ENCODE measurements at regions not wholly inside any gene's neighbourhood (a gene's known extent, or its start where the extent isn't known, plus 50 kb on each side); places are given as distances from the start of the nearest gene placed in this dataset.
A peak's percentile ranks its signal among the peaks of the same experiment; 100 is the strongest.

DNA sequence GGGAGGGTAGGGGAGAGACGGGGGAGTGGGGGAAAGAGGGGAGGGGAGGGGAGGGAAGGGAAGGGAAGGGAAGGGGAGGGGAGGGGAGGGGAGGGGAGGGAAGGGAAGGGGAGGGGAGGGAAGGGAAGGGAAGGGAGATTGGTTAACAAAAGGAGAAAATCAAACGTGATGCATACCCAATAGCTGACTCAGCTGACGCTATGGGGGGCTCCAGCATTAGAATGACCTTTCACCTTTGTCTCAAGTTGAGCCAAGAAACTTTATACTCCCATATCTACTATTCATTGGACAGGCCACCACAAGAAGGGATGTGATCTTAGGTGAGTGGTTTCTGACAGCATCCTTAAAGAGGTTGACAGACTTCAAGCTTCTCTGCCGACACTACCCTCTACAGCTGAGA, 432.8 kb upstream of the CDH5 start:
- intact Hi-C loops (cut with micrococcal nuclease; ENCODE audit: unreplicated experiment) (no loop called here), in situ Hi-C loops (cut with HindIII; ENCODE audit: extremely low pct_ligation_motif_present, low pct_unique_long_range_greater_than_20kb) (no loop called here)
- Histone ChIP-seq H3K79me2 (ENCODE audit: insufficient read depth, low read length) (no peaks in the 10 kb centered on the region), H3K9ac (ENCODE audit: insufficient read depth, low read depth, low read length) (no peak overlapping the region), H3K27me3 (ENCODE audit: control insufficient read depth in 1 of 2, insufficient read depth in 2 of 2, low read length in 2 of 2) (no peaks in the 10 kb centered on the region; a peak in 1 of 5 replicates), H3K27ac (ENCODE audit: extremely low read length, insufficient read depth, low read length) (no peak overlapping the region), H3K4me2 (ENCODE audit: low read depth, low read length) (no peak overlapping the region), H4K20me1 (ENCODE audit: insufficient read depth, low read length) (no peaks in the 10 kb centered on the region), H3K4me3 (replicated peaks in 1 of 3; ENCODE audit: insufficient read depth in 1 of 3, low read depth in 2 of 3, low read length in 3 of 3) (no peak overlapping the region), H3K4me1 (ENCODE audit: insufficient read depth, low read length) (no peaks in the 10 kb centered on the region), H3K36me3 (replicated peaks in 1 of 2; ENCODE audit: control insufficient read depth in 1 of 2, insufficient read depth in 2 of 2, low read length in 2 of 2) (no peaks in the 10 kb centered on the region), H2AFZ (ENCODE audit: low read length) (no peak overlapping the region), H3K9me3 (ENCODE audit: low read length) (peaks cover 15% of the 10 kb centered on the region)
- no TSS peak for BruUV-seq (replicated peaks)
- ChIA-PET POLR2A (no interaction called here), CTCF (ENCODE audit: low intra/inter-chr PET ratio, low total read pairs) (no interaction called here)
- ATAC-seq (no peak), FAIRE-seq (no peak), DNase-seq (ENCODE audit: low spot score) (no peak)
- no peak for TF ChIP-seq ZFP37 (CRISPR knock-in tag; IDR thresholded peaks at IDR 0.05; ENCODE audit: borderline replicate concordance)
- TF ChIP-seq TMF1 (CRISPR knock-in tag; IDR thresholded peaks at IDR 0.05; ENCODE audit: low read depth), result no peak
- TF ChIP-seq TBP (CRISPR knock-in tag; IDR thresholded peaks at IDR 0.05), result no peak
- peak; percentile 91 for TF ChIP-seq HNRNPK (IDR thresholded peaks at IDR 0.05; ENCODE audit: low read depth, low read length, poor library complexity, severe bottlenecking)
- peak; percentile 42 for TF ChIP-seq PCBP2 (optimal IDR thresholded peaks at IDR 0.05; ENCODE audit: low read depth, low read length, poor library complexity, severe bottlenecking)
- no peak for TF ChIP-seq JUND (CRISPR knock-in tag; IDR thresholded peaks at IDR 0.05)
- TF ChIP-seq FOXA3 (CRISPR knock-in tag; IDR thresholded peaks at IDR 0.05), result no peak
- no peak for TF ChIP-seq ZNF33A (CRISPR knock-in tag; IDR thresholded peaks at IDR 0.05; ENCODE audit: borderline replicate concordance)
- TF ChIP-seq SMAD3 (CRISPR knock-in tag; IDR thresholded peaks at IDR 0.05), result no peak
- TF ChIP-seq PCBP1 (IDR thresholded peaks at IDR 0.05; ENCODE audit: borderline replicate concordance, low read depth, low read length), result 0 out of 2 replicates have a peak, but pooled peaks have one; percentile 72
- TF ChIP-seq, protein P1, sequence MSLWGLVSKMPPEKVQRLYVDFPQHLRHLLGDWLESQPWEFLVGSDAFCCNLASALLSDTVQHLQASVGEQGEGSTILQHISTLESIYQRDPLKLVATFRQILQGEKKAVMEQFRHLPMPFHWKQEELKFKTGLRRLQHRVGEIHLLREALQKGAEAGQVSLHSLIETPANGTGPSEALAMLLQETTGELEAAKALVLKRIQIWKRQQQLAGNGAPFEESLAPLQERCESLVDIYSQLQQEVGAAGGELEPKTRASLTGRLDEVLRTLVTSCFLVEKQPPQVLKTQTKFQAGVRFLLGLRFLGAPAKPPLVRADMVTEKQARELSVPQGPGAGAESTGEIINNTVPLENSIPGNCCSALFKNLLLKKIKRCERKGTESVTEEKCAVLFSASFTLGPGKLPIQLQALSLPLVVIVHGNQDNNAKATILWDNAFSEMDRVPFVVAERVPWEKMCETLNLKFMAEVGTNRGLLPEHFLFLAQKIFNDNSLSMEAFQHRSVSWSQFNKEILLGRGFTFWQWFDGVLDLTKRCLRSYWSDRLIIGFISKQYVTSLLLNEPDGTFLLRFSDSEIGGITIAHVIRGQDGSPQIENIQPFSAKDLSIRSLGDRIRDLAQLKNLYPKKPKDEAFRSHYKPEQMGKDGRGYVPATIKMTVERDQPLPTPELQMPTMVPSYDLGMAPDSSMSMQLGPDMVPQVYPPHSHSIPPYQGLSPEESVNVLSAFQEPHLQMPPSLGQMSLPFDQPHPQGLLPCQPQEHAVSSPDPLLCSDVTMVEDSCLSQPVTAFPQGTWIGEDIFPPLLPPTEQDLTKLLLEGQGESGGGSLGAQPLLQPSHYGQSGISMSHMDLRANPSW (CRISPR knock-in tag; IDR thresholded peaks at IDR 0.05; ENCODE audit: borderline replicate concordance), result no peak
- TF ChIP-seq ZNF577 (CRISPR knock-in tag; IDR thresholded peaks at IDR 0.05; ENCODE audit: borderline replicate concordance, low read depth), result no peak
- TF ChIP-seq ZNF564 (CRISPR knock-in tag; IDR thresholded peaks at IDR 0.05), result no peak
- TF ChIP-seq, protein P2, sequence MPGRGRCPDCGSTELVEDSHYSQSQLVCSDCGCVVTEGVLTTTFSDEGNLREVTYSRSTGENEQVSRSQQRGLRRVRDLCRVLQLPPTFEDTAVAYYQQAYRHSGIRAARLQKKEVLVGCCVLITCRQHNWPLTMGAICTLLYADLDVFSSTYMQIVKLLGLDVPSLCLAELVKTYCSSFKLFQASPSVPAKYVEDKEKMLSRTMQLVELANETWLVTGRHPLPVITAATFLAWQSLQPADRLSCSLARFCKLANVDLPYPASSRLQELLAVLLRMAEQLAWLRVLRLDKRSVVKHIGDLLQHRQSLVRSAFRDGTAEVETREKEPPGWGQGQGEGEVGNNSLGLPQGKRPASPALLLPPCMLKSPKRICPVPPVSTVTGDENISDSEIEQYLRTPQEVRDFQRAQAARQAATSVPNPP (CRISPR knock-in tag; IDR thresholded peaks at IDR 0.05), result no peak
- WGBS (ENCODE audit: low lambda C conversion rate), result 35% methylated on average over 4 of the region's 4 CpGs
